Smooth muscle cell (in vitro differentiated cells): ENCODE measurements at regions not wholly inside any gene's neighbourhood (a gene's known extent, or its start where the extent isn't known, plus 50 kb on each side); places are given as distances from the start of the nearest gene placed in this dataset.

Experiments used
- DNase-seq: peaks from one replicate; lab custom pipeline; 2025; ENCODE audit not compliant: unreplicated experiment; lab: John Stamatoyannopoulos, UW
- H2AFZ ChIP-seq: fragments of 200-600 bp; sonication (generic); 2 replicates; pipeline ENCODE4 v1.6.0; 2016; ENCODE audit warnings: antibody characterized with exemption, low read depth, mild to moderate bottlenecking
- H3F3A ChIP-seq: fragments of 200-600 bp; sonication (generic); 2 replicates; pipeline ENCODE4 v1.6.0; 2017; ENCODE audit warnings: antibody characterized with exemption, low read depth
- H3K27ac ChIP-seq: fragments of 200-600 bp; sonication (generic); 2 replicates; pipeline ENCODE4 v1.5.1; 2016; ENCODE audit warnings: low read depth, mild to moderate bottlenecking
- H3K27me3 ChIP-seq: fragments of 200-600 bp; sonication (generic); 2 replicates; pipeline ENCODE4 v1.6.1; 2016; ENCODE audit warnings: low read depth, mild to moderate bottlenecking
- H3K36me3 ChIP-seq: fragments of 200-600 bp; sonication (generic); 2 replicates; pipeline ENCODE4 v1.5.1; 2016; ENCODE audit warnings: low read depth
- H3K4me1 ChIP-seq: fragments of 200-600 bp; sonication (generic); 2 replicates; pipeline ENCODE4 v1.5.1; 2016; ENCODE audit warnings: low read depth
- H3K4me2 ChIP-seq: fragments of 200-600 bp; sonication (generic); 2 replicates; pipeline ENCODE4 v1.6.0; 2016; ENCODE audit warnings: mild to moderate bottlenecking
- H3K4me3 ChIP-seq: fragments of 200-600 bp; sonication (generic); 2 replicates; pipeline ENCODE4 v1.5.1; 2016; ENCODE audit warnings: mild to moderate bottlenecking
- H3K79me2 ChIP-seq: fragments of 200-600 bp; sonication (generic); 2 replicates; pipeline ENCODE4 v1.6.0; 2016; ENCODE audit warnings: low read depth, mild to moderate bottlenecking
- H3K9ac ChIP-seq: fragments of 200-600 bp; sonication (generic); 2 replicates; pipeline ENCODE4 v1.6.0; 2016; ENCODE audit warnings: low read depth
- H3K9me3 ChIP-seq: fragments of 200-600 bp; sonication (generic); replicated peaks from 2 replicates; pipeline ENCODE4 v1.5.1; 2016; ENCODE audit warnings: low read depth
- H4K20me1 ChIP-seq: fragments of 200-600 bp; sonication (generic); 2 replicates; pipeline ENCODE4 v1.6.0; 2016; ENCODE audit warnings: low read depth
- WGBS: methylation state at CpG from one replicate; pipeline ENCODE4 v1.1.7; 2016; ENCODE audit warnings: low lambda C conversion rate; 5-methylcytosine and 5-hydroxymethylcytosine counted together
- TF ChIP-seq, protein P1 (sequence below): fragments of 200-600 bp; sonication (generic); IDR thresholded peaks from 2 replicates; pipeline ENCODE4 v1.5.1; 2017; ENCODE audit warnings: borderline replicate concordance, mild to moderate bottlenecking, antibody characterized with exemption; ENCODE audit not compliant: insufficient read depth, poor library complexity, severe bottlenecking

DNA sequence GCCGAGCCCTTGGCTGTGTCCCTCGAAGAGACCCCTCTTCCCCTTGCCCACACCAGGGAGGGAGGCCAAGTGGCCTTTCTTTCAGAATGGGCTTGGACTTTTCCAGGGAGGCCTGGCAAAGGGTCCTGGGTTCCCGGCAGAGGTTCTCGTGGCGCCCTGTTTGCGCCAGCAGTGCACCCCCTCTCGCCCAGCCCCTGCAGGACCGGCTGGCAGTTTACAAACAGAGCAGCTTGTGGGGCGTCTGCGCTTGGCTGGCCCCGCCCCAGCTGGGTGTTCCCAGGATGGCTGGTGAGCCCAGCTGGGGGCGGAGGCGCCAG, 137.8 kb upstream of the CIBAR2 start:
- Histone ChIP-seq H3K9me3 (no peaks in the 10 kb centered on the region), H3K4me3 (no peak overlapping the region), H3K79me2 (peaks cover 7% of the 10 kb centered on the region), H3K4me1 (peaks cover 6% of the 10 kb centered on the region), H3F3A (peaks cover 5% of the 10 kb centered on the region), H4K20me1 (peaks cover 82% of the 10 kb centered on the region), H3K36me3 (no peaks in the 10 kb centered on the region), H3K9ac (no peak overlapping the region), H3K4me2 (no peak overlapping the region), H2AFZ (no peak overlapping the region), H3K27ac (no peak overlapping the region), H3K27me3 (no peaks in the 10 kb centered on the region)
- TF ChIP-seq, protein P1, sequence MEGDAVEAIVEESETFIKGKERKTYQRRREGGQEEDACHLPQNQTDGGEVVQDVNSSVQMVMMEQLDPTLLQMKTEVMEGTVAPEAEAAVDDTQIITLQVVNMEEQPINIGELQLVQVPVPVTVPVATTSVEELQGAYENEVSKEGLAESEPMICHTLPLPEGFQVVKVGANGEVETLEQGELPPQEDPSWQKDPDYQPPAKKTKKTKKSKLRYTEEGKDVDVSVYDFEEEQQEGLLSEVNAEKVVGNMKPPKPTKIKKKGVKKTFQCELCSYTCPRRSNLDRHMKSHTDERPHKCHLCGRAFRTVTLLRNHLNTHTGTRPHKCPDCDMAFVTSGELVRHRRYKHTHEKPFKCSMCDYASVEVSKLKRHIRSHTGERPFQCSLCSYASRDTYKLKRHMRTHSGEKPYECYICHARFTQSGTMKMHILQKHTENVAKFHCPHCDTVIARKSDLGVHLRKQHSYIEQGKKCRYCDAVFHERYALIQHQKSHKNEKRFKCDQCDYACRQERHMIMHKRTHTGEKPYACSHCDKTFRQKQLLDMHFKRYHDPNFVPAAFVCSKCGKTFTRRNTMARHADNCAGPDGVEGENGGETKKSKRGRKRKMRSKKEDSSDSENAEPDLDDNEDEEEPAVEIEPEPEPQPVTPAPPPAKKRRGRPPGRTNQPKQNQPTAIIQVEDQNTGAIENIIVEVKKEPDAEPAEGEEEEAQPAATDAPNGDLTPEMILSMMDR, result no peak
- whole genome bisulfite sequencing, result 86% methylated on average over 13 of the region's 13 CpGs
- peak; percentile 10 for DNase-seq

DNA sequence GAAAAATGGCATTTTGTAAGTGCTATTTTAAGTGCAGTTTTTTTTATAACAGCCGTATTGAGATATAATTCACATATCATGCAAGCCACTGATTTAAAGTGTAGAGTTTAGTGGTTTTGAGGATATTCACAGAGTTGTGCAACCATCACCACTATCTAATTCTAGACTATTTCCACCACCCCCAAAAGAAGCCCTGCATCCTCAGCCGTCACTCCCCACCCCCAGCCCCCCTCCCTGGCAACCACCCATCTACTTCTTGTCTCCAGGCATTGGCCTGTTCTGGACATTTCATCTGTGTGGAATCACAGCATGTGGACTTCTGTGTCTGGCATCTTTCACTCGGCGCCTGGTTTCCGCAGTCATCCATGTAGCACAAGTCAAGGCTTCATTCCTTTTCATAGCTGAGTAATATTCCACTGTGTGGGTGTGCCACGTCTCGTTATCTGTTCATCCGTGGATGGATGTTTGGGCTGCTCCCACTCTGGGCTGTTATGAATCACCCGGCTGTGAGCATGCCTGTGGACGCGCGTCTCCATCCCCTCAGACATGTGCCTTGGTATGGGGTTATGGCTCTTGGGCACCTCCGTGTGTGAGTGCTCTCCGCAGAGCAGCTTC, 138.4 kb upstream of the CIBAR2 start:
- H3K4me2 ChIP-seq, result no peak overlapping the region
- DNase-seq, result peak; percentile 35
- no peaks in the 10 kb centered on the region for H3K9me3 ChIP-seq
- H3F3A ChIP-seq, result peaks cover 5% of the 10 kb centered on the region
- no peak overlapping the region for H3K9ac ChIP-seq
- H3K4me3 ChIP-seq, result no peak overlapping the region
- H3K36me3 ChIP-seq, result no peaks in the 10 kb centered on the region
- 41% methylated on average over 14 of the region's 14 CpGs for WGBS
- TF ChIP-seq, protein P1, result no peak
- H3K27ac ChIP-seq, result peak overlapping the region; percentile 12
- peaks cover 6% of the 10 kb centered on the region for H3K4me1 ChIP-seq
- H3K27me3 ChIP-seq, result no peaks in the 10 kb centered on the region
- no peak overlapping the region for H2AFZ ChIP-seq
- peaks cover 7% of the 10 kb centered on the region for H3K79me2 ChIP-seq
- peaks cover 86% of the 10 kb centered on the region for H4K20me1 ChIP-seq

DNA sequence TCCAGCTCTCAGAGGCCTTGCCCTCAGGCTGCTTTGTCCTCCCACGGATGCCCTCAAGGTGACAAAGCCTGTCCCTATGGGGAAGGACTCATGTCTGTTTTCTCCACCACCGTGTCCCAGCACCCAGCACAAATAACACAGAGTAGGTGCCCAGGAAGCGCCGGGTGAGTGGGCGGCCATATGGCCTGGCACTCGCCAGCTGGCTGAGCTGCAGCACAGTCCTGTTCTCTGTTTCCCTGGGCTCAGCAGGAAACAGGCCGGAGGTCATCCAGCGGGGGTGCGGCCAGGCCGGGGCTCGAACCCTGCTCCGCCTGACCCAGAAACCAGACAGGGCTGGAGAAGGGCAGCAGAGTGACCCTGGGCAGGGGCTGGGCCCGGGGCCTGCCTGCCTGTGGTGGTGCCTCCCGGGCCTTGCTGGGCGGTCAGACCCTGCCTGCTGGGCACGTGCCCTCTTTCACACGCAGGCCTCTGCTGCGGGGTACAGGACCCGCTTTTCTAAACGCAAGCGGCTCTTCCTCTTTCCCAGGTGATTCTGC, 139.0 kb upstream of the CIBAR2 start:
- no peaks in the 10 kb centered on the region for H3K36me3 ChIP-seq
- peak overlapping the region; percentile 12 for H3K27ac ChIP-seq
- 96% methylated on average over 21 of the region's 21 CpGs for WGBS
- no peak overlapping the region for H3K4me3 ChIP-seq
- H3K9ac ChIP-seq, result no peak overlapping the region
- H4K20me1 ChIP-seq, result peaks cover 90% of the 10 kb centered on the region
- H3F3A ChIP-seq, result peaks cover 5% of the 10 kb centered on the region
- TF ChIP-seq, protein P1, result no peak
- H3K27me3 ChIP-seq, result no peaks in the 10 kb centered on the region
- H3K4me1 ChIP-seq, result peaks cover 6% of the 10 kb centered on the region
- no peak overlapping the region for H2AFZ ChIP-seq
- peaks cover 7% of the 10 kb centered on the region for H3K79me2 ChIP-seq
- no peaks in the 10 kb centered on the region for H3K9me3 ChIP-seq
- DNase-seq, result no peak
- H3K4me2 ChIP-seq, result no peak overlapping the region

DNA sequence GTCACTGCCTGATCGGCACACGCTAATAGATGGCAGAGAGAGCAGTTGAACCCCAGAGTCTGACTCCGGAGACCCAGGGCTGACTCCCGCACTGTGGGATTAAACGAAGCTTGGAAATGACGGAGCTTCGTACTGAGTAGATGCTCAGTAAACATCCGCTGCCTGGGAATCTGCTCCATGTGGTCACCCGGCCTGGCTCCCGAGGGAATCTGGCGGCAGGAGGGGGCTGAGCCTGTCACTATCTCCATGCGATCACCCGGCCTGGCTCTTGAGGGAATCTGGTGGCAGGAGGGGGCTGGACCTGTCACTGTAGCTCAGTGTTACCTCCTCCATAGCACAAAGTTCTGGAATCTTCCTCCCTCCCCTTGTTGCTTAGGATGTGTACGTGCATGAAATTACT, 139.7 kb upstream of the CIBAR2 start:
- H3K36me3 ChIP-seq, result no peaks in the 10 kb centered on the region
- no peak overlapping the region for H2AFZ ChIP-seq
- H3K9me3 ChIP-seq, result no peaks in the 10 kb centered on the region
- H4K20me1 ChIP-seq, result peaks cover 91% of the 10 kb centered on the region
- peaks cover 7% of the 10 kb centered on the region for H3K79me2 ChIP-seq
- no peak overlapping the region for H3K4me3 ChIP-seq
- no peaks in the 10 kb centered on the region for H3K27me3 ChIP-seq
- no peak overlapping the region for H3K4me2 ChIP-seq
- TF ChIP-seq, protein P1, result no peak
- no peak overlapping the region for H3K9ac ChIP-seq
- 46% methylated on average over 14 of the region's 14 CpGs for WGBS
- no peaks in the 10 kb centered on the region for H3K4me1 ChIP-seq
- no peak overlapping the region for H3K27ac ChIP-seq
- peaks cover 5% of the 10 kb centered on the region for H3F3A ChIP-seq
- DNase-seq, result no peak
